Panc1 (cell line): ENCODE measurements at regions not wholly inside any gene's neighbourhood (a gene's known extent, or its start where the extent isn't known, plus 50 kb on each side); places are given as distances from the start of the nearest gene placed in this dataset.

Experiments
- ATAC-seq: fragments of 200-7000 bp; cut with Tn5 transposase; 2 replicates; pipeline ENCODE4 v1.9.1; 2020; ENCODE audit warnings: mild to moderate bottlenecking, moderate library complexity
- BruUV-seq: library from RNA; stranded (reverse); fragments of 400-500 nt; replicated peaks from 2 replicates; lab custom pipeline; 2021; lab: Mats Ljungman, UMichigan
- CTCF ChIA-PET: fragments of 300-600 bp; sonication (Branson Sonifier 250); formaldehyde crosslinking; loops from one replicate; lab custom pipeline; 2022; ENCODE audit warnings: antibody characterized with exemption; lab: Charles Lee
- POLR2A ChIA-PET: fragments of 300-600 bp; sonication (Branson Sonifier 250); formaldehyde crosslinking; loops from one replicate; lab custom pipeline; 2022; ENCODE audit warnings: antibody characterized with exemption; lab: Charles Lee
- DNase-seq: peaks from one replicate; pipeline ENCODE4 v3.0.0-alpha.2; 2010; ENCODE audit warnings: low read depth, low spot score
- H3K27ac ChIP-seq: 2 replicates; pipeline ENCODE4 v1.5.1; 2011; ENCODE audit warnings: mild to moderate bottlenecking, low read length, inconsistent platforms
- H3K27me3 ChIP-seq: fragments of 200-500 bp; sonication (Bioruptor generic); 2 replicates; pipeline ENCODE4 v1.6.0; 2014; ENCODE audit warnings: low read length, inconsistent platforms; ENCODE audit not compliant: control insufficient read depth, insufficient read depth
- H3K36me3 ChIP-seq: fragments of 200-500 bp; sonication (Bioruptor generic); 2 replicates; pipeline ENCODE4 v1.5.1; 2014; ENCODE audit warnings: inconsistent platforms, mild to moderate bottlenecking, low read length, moderate library complexity; ENCODE audit not compliant: control insufficient read depth, insufficient read depth
- H3K4me1 ChIP-seq: 2 replicates; pipeline ENCODE4 v1.5.1; 2011; ENCODE audit warnings: inconsistent platforms, mild to moderate bottlenecking, low read length, moderate library complexity; ENCODE audit not compliant: control insufficient read depth, insufficient read depth
- H3K4me3 ChIP-seq, 2 experiments: 2 replicates each; pipeline ENCODE4 v1.5.1; 2011 to 2012; ENCODE audit warnings: low read depth in 2 of 2, low read length in 2 of 2, mild to moderate bottlenecking in 2 of 2, inconsistent platforms in 1 of 2, moderate library complexity in 1 of 2
- H3K9me3 ChIP-seq: fragments of 200-500 bp; sonication (Bioruptor generic); 2 replicates; pipeline ENCODE4 v1.5.1; 2014; ENCODE audit warnings: low read depth, mild to moderate bottlenecking, inconsistent platforms, low read length, moderate library complexity; ENCODE audit not compliant: control insufficient read depth, insufficient read depth
- POLR2AphosphoS5 ChIP-seq: IDR thresholded peaks from 2 replicates; pipeline ENCODE4 v1.6.1; 2012; ENCODE audit warnings: mild to moderate bottlenecking, low read depth, low read length, moderate library complexity
- SIN3A ChIP-seq: IDR thresholded peaks from 2 replicates; pipeline ENCODE4 v1.6.1; 2012; ENCODE audit warnings: low read depth, mild to moderate bottlenecking, low read length, moderate library complexity, borderline replicate concordance; ENCODE audit not compliant: insufficient read depth
- TCF7L2 ChIP-seq: IDR thresholded peaks from 2 replicates; pipeline ENCODE4 v1.6.1; 2011; ENCODE audit warnings: mild to moderate bottlenecking, low read depth, low read length, inconsistent platforms
- in situ Hi-C: cut with HindIII; loops from 2 replicates; pipeline ENCODE4 v1.10.0; 2016; ENCODE audit warnings: low sequenced_read_pairs, low pct_unique_long_range_greater_than_20kb
- intact Hi-C: fragments of 100-400 bp; cut with micrococcal nuclease; formaldehyde crosslinking; loops from one replicate; pipeline ENCODE4 v1.10.0; 2022; ENCODE audit not compliant: unreplicated experiment
- TF ChIP-seq, protein P1 (sequence below), 2 experiments: IDR thresholded peaks; 2 replicates each; pipeline ENCODE4 v1.6.1; 2011 to 2012; ENCODE audit warnings: low read depth in 2 of 2, control low read depth in 1 of 2, low read length in 1 of 2, mild to moderate bottlenecking in 1 of 2, moderate library complexity in 1 of 2; ENCODE audit not compliant: insufficient read depth in 1 of 2
- TF ChIP-seq, protein P2 (sequence below): fragments of 450-650 bp; IDR thresholded peaks from 2 replicates; pipeline ENCODE4 v1.5.1; 2017; ENCODE audit warnings: mild to moderate bottlenecking

DNA sequence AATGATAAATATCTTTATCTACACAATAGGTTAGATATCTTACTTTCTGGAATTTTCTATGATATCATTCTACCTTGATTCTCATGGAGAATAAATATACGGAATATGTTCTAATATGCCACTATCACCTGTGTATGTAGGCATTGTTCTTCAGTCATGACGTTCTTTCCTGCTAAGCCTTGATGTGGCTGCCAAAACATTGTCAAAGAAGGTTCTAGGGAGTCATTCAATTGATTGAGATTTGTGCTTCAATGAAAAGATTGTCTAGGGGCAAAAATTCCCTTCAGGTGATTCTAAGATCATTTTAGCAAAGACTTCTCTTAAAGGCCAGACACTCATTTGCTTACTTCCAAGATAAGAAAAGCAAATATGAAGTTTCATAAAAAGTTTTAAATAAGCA is 118.1 kb downstream of the MAT2B start:
- H3K27me3 ChIP-seq: no peaks in the 10 kb centered on the region
- POLR2A ChIA-PET: no interaction called here
- H3K4me1 ChIP-seq: no peaks in the 10 kb centered on the region
- no TSS peak for BruUV-seq
- ATAC-seq (no peak), DNase-seq (no peak)
- no peak overlapping the region for H3K27ac ChIP-seq
- intact Hi-C loops: no loop called here
- H3K9me3 ChIP-seq: no peaks in the 10 kb centered on the region
- CTCF ChIA-PET: no interaction called here
- no peak overlapping the region for H3K4me3 ChIP-seq
- H3K36me3 ChIP-seq: no peaks in the 10 kb centered on the region
- in situ Hi-C loops: no loop called here
- TF ChIP-seq SIN3A (no peak), TCF7L2 (no peak)
- TF ChIP-seq, protein P1, sequence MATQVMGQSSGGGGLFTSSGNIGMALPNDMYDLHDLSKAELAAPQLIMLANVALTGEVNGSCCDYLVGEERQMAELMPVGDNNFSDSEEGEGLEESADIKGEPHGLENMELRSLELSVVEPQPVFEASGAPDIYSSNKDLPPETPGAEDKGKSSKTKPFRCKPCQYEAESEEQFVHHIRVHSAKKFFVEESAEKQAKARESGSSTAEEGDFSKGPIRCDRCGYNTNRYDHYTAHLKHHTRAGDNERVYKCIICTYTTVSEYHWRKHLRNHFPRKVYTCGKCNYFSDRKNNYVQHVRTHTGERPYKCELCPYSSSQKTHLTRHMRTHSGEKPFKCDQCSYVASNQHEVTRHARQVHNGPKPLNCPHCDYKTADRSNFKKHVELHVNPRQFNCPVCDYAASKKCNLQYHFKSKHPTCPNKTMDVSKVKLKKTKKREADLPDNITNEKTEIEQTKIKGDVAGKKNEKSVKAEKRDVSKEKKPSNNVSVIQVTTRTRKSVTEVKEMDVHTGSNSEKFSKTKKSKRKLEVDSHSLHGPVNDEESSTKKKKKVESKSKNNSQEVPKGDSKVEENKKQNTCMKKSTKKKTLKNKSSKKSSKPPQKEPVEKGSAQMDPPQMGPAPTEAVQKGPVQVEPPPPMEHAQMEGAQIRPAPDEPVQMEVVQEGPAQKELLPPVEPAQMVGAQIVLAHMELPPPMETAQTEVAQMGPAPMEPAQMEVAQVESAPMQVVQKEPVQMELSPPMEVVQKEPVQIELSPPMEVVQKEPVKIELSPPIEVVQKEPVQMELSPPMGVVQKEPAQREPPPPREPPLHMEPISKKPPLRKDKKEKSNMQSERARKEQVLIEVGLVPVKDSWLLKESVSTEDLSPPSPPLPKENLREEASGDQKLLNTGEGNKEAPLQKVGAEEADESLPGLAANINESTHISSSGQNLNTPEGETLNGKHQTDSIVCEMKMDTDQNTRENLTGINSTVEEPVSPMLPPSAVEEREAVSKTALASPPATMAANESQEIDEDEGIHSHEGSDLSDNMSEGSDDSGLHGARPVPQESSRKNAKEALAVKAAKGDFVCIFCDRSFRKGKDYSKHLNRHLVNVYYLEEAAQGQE (IDR thresholded peaks at IDR 0.05; ENCODE audit: insufficient read depth in 1 of 2, low read depth in 2 of 2, low read length in 1 of 2): no peak
- TF ChIP-seq, protein P2, sequence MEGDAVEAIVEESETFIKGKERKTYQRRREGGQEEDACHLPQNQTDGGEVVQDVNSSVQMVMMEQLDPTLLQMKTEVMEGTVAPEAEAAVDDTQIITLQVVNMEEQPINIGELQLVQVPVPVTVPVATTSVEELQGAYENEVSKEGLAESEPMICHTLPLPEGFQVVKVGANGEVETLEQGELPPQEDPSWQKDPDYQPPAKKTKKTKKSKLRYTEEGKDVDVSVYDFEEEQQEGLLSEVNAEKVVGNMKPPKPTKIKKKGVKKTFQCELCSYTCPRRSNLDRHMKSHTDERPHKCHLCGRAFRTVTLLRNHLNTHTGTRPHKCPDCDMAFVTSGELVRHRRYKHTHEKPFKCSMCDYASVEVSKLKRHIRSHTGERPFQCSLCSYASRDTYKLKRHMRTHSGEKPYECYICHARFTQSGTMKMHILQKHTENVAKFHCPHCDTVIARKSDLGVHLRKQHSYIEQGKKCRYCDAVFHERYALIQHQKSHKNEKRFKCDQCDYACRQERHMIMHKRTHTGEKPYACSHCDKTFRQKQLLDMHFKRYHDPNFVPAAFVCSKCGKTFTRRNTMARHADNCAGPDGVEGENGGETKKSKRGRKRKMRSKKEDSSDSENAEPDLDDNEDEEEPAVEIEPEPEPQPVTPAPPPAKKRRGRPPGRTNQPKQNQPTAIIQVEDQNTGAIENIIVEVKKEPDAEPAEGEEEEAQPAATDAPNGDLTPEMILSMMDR: no peak

DNA sequence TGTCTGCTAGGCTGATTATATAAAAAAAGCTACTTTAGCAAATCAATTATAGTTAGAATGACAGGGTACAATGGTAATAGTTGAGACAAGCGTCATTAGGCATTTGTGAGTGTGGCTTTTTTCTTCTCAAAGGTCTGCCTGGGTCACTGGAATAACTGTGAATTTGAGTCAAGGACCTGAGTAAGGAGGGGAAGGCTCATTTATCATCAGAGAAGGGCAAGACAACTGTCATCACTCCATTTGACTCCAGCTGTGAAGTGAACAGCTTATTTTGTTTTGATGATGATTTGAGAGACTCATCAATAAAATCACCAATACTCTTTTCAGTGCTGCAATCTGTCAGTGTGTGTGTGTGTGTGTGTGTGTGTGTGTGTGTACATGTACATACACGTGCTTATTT is 118.6 kb downstream of the MAT2B start:
- Histone ChIP-seq H3K4me3 (no peak overlapping the region), H3K9me3 (no peaks in the 10 kb centered on the region), H3K27ac (no peak overlapping the region), H3K36me3 (no peaks in the 10 kb centered on the region), H3K27me3 (no peaks in the 10 kb centered on the region), H3K4me1 (no peaks in the 10 kb centered on the region)
- DNase-seq (no peak), ATAC-seq (no peak)
- TF ChIP-seq TCF7L2: no peak
- no peak for TF ChIP-seq SIN3A
- TF ChIP-seq POLR2AphosphoS5: no peak
- TF ChIP-seq, protein P2: no peak
- TF ChIP-seq, protein P1 (IDR thresholded peaks at IDR 0.05; ENCODE audit: insufficient read depth in 1 of 2, low read depth in 2 of 2, low read length in 1 of 2): no peak
- ChIA-PET POLR2A (no interaction called here), CTCF (no interaction called here)
- no TSS peak for BruUV-seq
- intact Hi-C loops (no loop called here), in situ Hi-C loops (no loop called here)
